K562 (cell line): ENCODE measurements at regions not wholly inside any gene's neighbourhood (a gene's known extent, or its start where the extent isn't known, plus 50 kb on each side); places are given as distances from the start of the nearest gene placed in this dataset.

Source experiments
- ATAC-seq: fragments of 200-7000 bp; cut with Tn5 transposase; 3 replicates; pipeline ENCODE4 v1.9.1; 2020; ENCODE audit warnings: moderate library complexity
- BruUV-seq: library from RNA; stranded (reverse); fragments of 400-500 nt; replicated peaks from 2 replicates; lab custom pipeline; 2021; lab: Mats Ljungman, UMichigan
- CTCF ChIA-PET: fragments of 300-600 bp; formaldehyde crosslinking; extraction: SDS; loops from one replicate; lab custom pipeline; 2021; ENCODE audit warnings: low intra/inter-chr PET ratio; lab: Yijun Ruan, JAX
- POLR2A ChIA-PET: fragments of 300-600, 350-650 bp; sonication (Branson Sonifier 250); formaldehyde crosslinking; extraction: SDS; loops from one replicate; lab custom pipeline; 2021; ENCODE audit warnings: antibody characterized with exemption, inconsistent platforms; lab: Yijun Ruan, JAX
- DNase-seq, 4 experiments: peaks; one replicate each; pipeline versions ENCODE4 v3.0.0 to v3.0.0-alpha.2; 2011 to 2018; ENCODE audit warnings: low spot score in 3 of 4, mixed read lengths in 3 of 4; ENCODE audit errors: extremely low read depth in 1 of 4
- FAIRE-seq: peaks from 2 replicates; lab custom pipeline; 2011; peaks lifted over from hg19 to GRCh38; lab: Jason Lieb, UNC
- H2AFZ ChIP-seq: 2 replicates; pipeline ENCODE4 v1.6.0; 2011; ENCODE audit warnings: low read depth, low read length, control low read depth, inconsistent platforms
- H3K27ac ChIP-seq: fragments of 200-600 bp; 3 replicates; pipeline ENCODE4 v1.8.0; 2011; ENCODE audit warnings: low read depth, mild to moderate bottlenecking, control low read depth, inconsistent platforms, low read length, moderate library complexity, mixed read lengths; ENCODE audit errors: extremely low read depth
- H3K27me3 ChIP-seq, 2 experiments: fragments of 300-600 bp in 1 of 2; 2 replicates in 1 of 2; 3 replicates in 1 of 2; pipeline versions ENCODE4 v1.6.0 to v1.8.0; 2011; ENCODE audit warnings: inconsistent platforms in 2 of 2, low read length in 2 of 2, mild to moderate bottlenecking in 1 of 2, mixed read lengths in 1 of 2, moderate library complexity in 1 of 2; ENCODE audit not compliant: control insufficient read depth in 2 of 2, insufficient read depth in 2 of 2
- H3K36me3 ChIP-seq: fragments of 300-600 bp; 3 replicates; pipeline ENCODE4 v1.8.0; 2011; ENCODE audit warnings: mild to moderate bottlenecking, low read length, inconsistent platforms; ENCODE audit not compliant: control insufficient read depth, insufficient read depth
- H3K4me1 ChIP-seq, 2 experiments: fragments of 200-600 bp in 1 of 2; replicated peaks in 1 of 2; 2 replicates in 1 of 2; 3 replicates in 1 of 2; pipeline versions ENCODE4 v1.5.1 to v1.8.0; 2011; ENCODE audit warnings: inconsistent platforms in 2 of 2, low read length in 2 of 2, mild to moderate bottlenecking in 1 of 2, mixed read lengths in 1 of 2, moderate library complexity in 1 of 2; ENCODE audit not compliant: control insufficient read depth in 2 of 2, insufficient read depth in 2 of 2
- H3K4me2 ChIP-seq: 2 replicates; pipeline ENCODE4 v1.6.1; 2011; ENCODE audit warnings: low read length, control low read depth, inconsistent platforms, mixed read lengths; ENCODE audit not compliant: insufficient read depth
- H3K4me3 ChIP-seq: fragments of 200-600 bp; sonication (generic), shearing (Covaris generic); 2 replicates; pipeline ENCODE4 v1.5.1; 2016; ENCODE audit warnings: control low read depth, inconsistent platforms
- H3K79me2 ChIP-seq: fragments of 200-600 bp; 3 replicates; pipeline ENCODE4 v1.8.0; 2011; ENCODE audit warnings: low read length, inconsistent platforms; ENCODE audit not compliant: control insufficient read depth, insufficient read depth
- H3K9ac ChIP-seq, 2 experiments: 2 replicates each; pipeline versions ENCODE4 v1.6.0 to v1.6.1; 2011; ENCODE audit warnings: low read depth in 2 of 2, low read length in 2 of 2, control low read depth in 1 of 2, inconsistent platforms in 1 of 2, mild to moderate bottlenecking in 1 of 2, mixed read lengths in 1 of 2; ENCODE audit not compliant: insufficient read depth in 1 of 2
- H3K9me1 ChIP-seq: one replicate; pipeline ENCODE4 v1.6.0; 2011; ENCODE audit warnings: inconsistent platforms, mild to moderate bottlenecking, low read length, moderate library complexity; ENCODE audit not compliant: control insufficient read depth, insufficient read depth
- H3K9me3 ChIP-seq: replicated peaks from 2 replicates; pipeline ENCODE4 v1.5.1; 2011; ENCODE audit warnings: low read depth, low read length, inconsistent platforms; ENCODE audit not compliant: control insufficient read depth, insufficient read depth
- H4K20me1 ChIP-seq: replicated peaks from 2 replicates; pipeline ENCODE4 v1.6.1; 2011; ENCODE audit warnings: low read length, inconsistent platforms, mixed read lengths; ENCODE audit not compliant: control insufficient read depth, insufficient read depth
- DMBX1 ChIP-seq: fragments of 250-450 bp; sonication (Bioruptor Pico); IDR thresholded peaks from 2 replicates; pipeline ENCODE4 v1.8.0; 2022; ENCODE audit warnings: inconsistent platforms, mild to moderate bottlenecking, moderate library complexity, borderline replicate concordance
- FOXM1 ChIP-seq, 2 experiments: fragments of 450-650 bp in 1 of 2; sonication (generic) in 1 of 2; formaldehyde crosslinking in 1 of 2; IDR thresholded peaks; 2 replicates each; pipeline versions ENCODE4 v1.6.1 to v1.9.0; 2017 to 2022; ENCODE audit warnings: low read depth in 2 of 2, mild to moderate bottlenecking in 2 of 2, missing genetic modification reagents in 1 of 2, moderate library complexity in 1 of 2
- MCM2 ChIP-seq: fragments of 450-650 bp; IDR thresholded peaks from 2 replicates; pipeline ENCODE4 v1.6.1; 2017; ENCODE audit warnings: low read depth, mild to moderate bottlenecking
- MNT ChIP-seq, 2 experiments: fragments of 450-650 bp; conservative IDR thresholded peaks; 2 replicates each; pipeline ENCODE4 v1.6.1; 2017; ENCODE audit warnings: mild to moderate bottlenecking in 2 of 2, moderate library complexity in 2 of 2
- NFATC3 ChIP-seq: fragments of 450-650 bp; IDR thresholded peaks from 2 replicates; pipeline ENCODE4 v1.6.1; 2017; ENCODE audit warnings: mild to moderate bottlenecking
- NRF1 ChIP-seq, 2 experiments: fragments of 450-650 bp; IDR thresholded peaks in 1 of 2; conservative IDR thresholded peaks in 1 of 2; 2 replicates each; pipeline ENCODE4 v1.6.1; 2014; ENCODE audit warnings: mild to moderate bottlenecking in 2 of 2
- PHB2 ChIP-seq: fragments of 450-650 bp; IDR thresholded peaks from 2 replicates; pipeline ENCODE4 v1.6.1; 2017; ENCODE audit warnings: low read depth
- SMARCC2 ChIP-seq: fragments of 450-650 bp; IDR thresholded peaks from 2 replicates; pipeline ENCODE4 v1.6.1; 2017; ENCODE audit warnings: antibody characterized with exemption, moderate library complexity, mild to moderate bottlenecking, low read depth
- SMARCE1 ChIP-seq: fragments of 450-650 bp; IDR thresholded peaks from 2 replicates; pipeline ENCODE4 v1.7.1; 2016; ENCODE audit warnings: mild to moderate bottlenecking
- TOE1 ChIP-seq, 2 experiments: fragments of 450-650 bp in 1 of 2; sonication (generic) in 1 of 2; formaldehyde crosslinking in 1 of 2; IDR thresholded peaks; 2 replicates each; pipeline versions ENCODE4 v1.7.1 to v1.8.0; 2016 to 2022; ENCODE audit warnings: borderline replicate concordance in 2 of 2, mild to moderate bottlenecking in 2 of 2, antibody characterized with exemption in 1 of 2, inconsistent platforms in 1 of 2, low read depth in 1 of 2, missing genetic modification reagents in 1 of 2, moderate library complexity in 1 of 2
- ZNF134 ChIP-seq: fragments of 250-450 bp; sonication (Bioruptor Pico); conservative IDR thresholded peaks from 2 replicates; pipeline ENCODE4 v1.4.0; 2020
- ZNF511 ChIP-seq: sonication (generic); formaldehyde crosslinking; IDR thresholded peaks from 2 replicates; pipeline ENCODE4 v1.8.0; 2022; ENCODE audit warnings: mild to moderate bottlenecking, missing genetic modification reagents
- ZNF644 ChIP-seq: fragments of 200-800 bp; sonication (Bioruptor generic); IDR thresholded peaks from 2 replicates; pipeline ENCODE4 v1.6.1; 2016; ENCODE audit warnings: low read depth, missing genetic modification characterization, missing compliant biosample characterization
- WGBS: fragments of 100-300 bp; shearing (Covaris generic); methylation state at CpG from one replicate; pipeline ENCODE4 v1.1.6; 2016; ENCODE audit warnings: low coverage, mixed read lengths; ENCODE audit not compliant: insufficient coverage; ENCODE audit errors: missing lambda C conversion rate; 5-methylcytosine and 5-hydroxymethylcytosine counted together
- in situ Hi-C: fragments of 300-500 bp; cut with MboI; formaldehyde crosslinking; loops from 4 replicates; pipeline ENCODE4 v1.15.0; 2018; ENCODE audit warnings: inconsistent platforms, mixed read lengths
- intact Hi-C: fragments of 100-400 bp; cut with micrococcal nuclease; formaldehyde crosslinking; loops from 2 replicates; pipeline ENCODE4 v1.14.2; 2022
- TF ChIP-seq, protein P1 (sequence below), 3 experiments: fragments of 200-800 bp in 1 of 3; fragments of 250-450 bp in 1 of 3; fragments of 450-650 bp in 1 of 3; sonication (Bioruptor Pico) in 1 of 3; sonication (Bioruptor generic) in 1 of 3; formaldehyde crosslinking in 1 of 3; IDR thresholded peaks; 2 replicates each; pipeline versions ENCODE4 v1.6.1 to v1.8.0; 2016 to 2022; ENCODE audit warnings: mild to moderate bottlenecking in 2 of 3, missing genetic modification characterization in 2 of 3, missing compliant biosample characterization in 1 of 3, moderate library complexity in 1 of 3
- TF ChIP-seq, protein P2 (sequence below): fragments of 250-450 bp; sonication (Bioruptor Pico); IDR thresholded peaks from 2 replicates; pipeline ENCODE4 v1.5.0; 2022; ENCODE audit warnings: mild to moderate bottlenecking

- in situ Hi-C loops (no loop called here), intact Hi-C loops (no loop called here)
- CTCF ChIA-PET, result no interaction called here
- no peaks in the 10 kb centered on the region for H4K20me1 ChIP-seq
- H3K4me2 ChIP-seq, result no peak overlapping the region
- no peaks in the 10 kb centered on the region for H3K79me2 ChIP-seq
- H3K9me1 ChIP-seq, result no peaks in the 10 kb centered on the region
- no peaks in the 10 kb centered on the region for H3K4me1 ChIP-seq
- peaks cover 2% of the 10 kb centered on the region; the same call in 1 of the 2 replicates for H3K9me3 ChIP-seq
- no peak overlapping the region for H2AFZ ChIP-seq
- no peak for DNase-seq
- WGBS, result 0% methylated on average over 2 of the region's 2 CpGs
- no peak overlapping the region for H3K27ac ChIP-seq
- POLR2A ChIA-PET, result no interaction called here
- no peak for TF ChIP-seq TOE1 (IDR thresholded peaks at IDR 0.05; ENCODE audit: borderline replicate concordance)
- TF ChIP-seq TOE1 (CRISPR knock-in tag; IDR thresholded peaks at IDR 0.05; ENCODE audit: borderline replicate concordance, low read depth), result no peak
- TF ChIP-seq ZNF644 (tag), result no peak
- TF ChIP-seq NRF1 (conservative IDR thresholded peaks at IDR 0.05 in 1 of 2, IDR thresholded peaks at IDR 0.05 in 1 of 2), result no peak
- no peak for TF ChIP-seq ZNF134
- TF ChIP-seq, protein P1, sequence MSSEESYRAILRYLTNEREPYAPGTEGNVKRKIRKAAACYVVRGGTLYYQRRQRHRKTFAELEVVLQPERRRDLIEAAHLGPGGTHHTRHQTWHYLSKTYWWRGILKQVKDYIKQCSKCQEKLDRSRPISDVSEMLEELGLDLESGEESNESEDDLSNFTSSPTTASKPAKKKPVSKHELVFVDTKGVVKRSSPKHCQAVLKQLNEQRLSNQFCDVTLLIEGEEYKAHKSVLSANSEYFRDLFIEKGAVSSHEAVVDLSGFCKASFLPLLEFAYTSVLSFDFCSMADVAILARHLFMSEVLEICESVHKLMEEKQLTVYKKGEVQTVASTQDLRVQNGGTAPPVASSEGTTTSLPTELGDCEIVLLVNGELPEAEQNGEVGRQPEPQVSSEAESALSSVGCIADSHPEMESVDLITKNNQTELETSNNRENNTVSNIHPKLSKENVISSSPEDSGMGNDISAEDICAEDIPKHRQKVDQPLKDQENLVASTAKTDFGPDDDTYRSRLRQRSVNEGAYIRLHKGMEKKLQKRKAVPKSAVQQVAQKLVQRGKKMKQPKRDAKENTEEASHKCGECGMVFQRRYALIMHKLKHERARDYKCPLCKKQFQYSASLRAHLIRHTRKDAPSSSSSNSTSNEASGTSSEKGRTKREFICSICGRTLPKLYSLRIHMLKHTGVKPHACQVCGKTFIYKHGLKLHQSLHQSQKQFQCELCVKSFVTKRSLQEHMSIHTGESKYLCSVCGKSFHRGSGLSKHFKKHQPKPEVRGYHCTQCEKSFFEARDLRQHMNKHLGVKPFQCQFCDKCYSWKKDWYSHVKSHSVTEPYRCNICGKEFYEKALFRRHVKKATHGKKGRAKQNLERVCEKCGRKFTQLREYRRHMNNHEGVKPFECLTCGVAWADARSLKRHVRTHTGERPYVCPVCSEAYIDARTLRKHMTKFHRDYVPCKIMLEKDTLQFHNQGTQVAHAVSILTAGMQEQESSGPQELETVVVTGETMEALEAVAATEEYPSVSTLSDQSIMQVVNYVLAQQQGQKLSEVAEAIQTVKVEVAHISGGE (CRISPR knock-in tag; IDR thresholded peaks at IDR 0.05), result no peak
- no peak for TF ChIP-seq PHB2
- TF ChIP-seq FOXM1 (IDR thresholded peaks at IDR 0.05; ENCODE audit: low read depth), result no peak
- TF ChIP-seq FOXM1 (CRISPR knock-in tag; IDR thresholded peaks at IDR 0.05; ENCODE audit: low read depth), result no peak
- no peak for TF ChIP-seq SMARCE1
- TF ChIP-seq NFATC3, result no peak
- TF ChIP-seq DMBX1 (CRISPR knock-in tag), result no peak
- no peak for TF ChIP-seq MCM2
- no peak for TF ChIP-seq SMARCC2
- no peak for TF ChIP-seq ZNF511
- TF ChIP-seq MNT (conservative IDR thresholded peaks at IDR 0.05), result no peak
- TF ChIP-seq, protein P2, sequence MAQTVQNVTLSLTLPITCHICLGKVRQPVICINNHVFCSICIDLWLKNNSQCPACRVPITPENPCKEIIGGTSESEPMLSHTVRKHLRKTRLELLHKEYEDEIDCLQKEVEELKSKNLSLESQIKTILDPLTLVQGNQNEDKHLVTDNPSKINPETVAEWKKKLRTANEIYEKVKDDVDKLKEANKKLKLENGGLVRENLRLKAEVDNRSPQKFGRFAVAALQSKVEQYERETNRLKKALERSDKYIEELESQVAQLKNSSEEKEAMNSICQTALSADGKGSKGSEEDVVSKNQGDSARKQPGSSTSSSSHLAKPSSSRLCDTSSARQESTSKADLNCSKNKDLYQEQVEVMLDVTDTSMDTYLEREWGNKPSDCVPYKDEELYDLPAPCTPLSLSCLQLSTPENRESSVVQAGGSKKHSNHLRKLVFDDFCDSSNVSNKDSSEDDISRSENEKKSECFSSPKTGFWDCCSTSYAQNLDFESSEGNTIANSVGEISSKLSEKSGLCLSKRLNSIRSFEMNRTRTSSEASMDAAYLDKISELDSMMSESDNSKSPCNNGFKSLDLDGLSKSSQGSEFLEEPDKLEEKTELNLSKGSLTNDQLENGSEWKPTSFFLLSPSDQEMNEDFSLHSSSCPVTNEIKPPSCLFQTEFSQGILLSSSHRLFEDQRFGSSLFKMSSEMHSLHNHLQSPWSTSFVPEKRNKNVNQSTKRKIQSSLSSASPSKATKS (CRISPR knock-in tag), result no peak
- no TSS peak for BruUV-seq
- H3K4me3 ChIP-seq, result no peak overlapping the region
- H3K27me3 ChIP-seq, result no peaks in the 10 kb centered on the region
- H3K36me3 ChIP-seq, result no peaks in the 10 kb centered on the region
- no peak overlapping the region for H3K9ac ChIP-seq
- FAIRE-seq, result no peak
- no peak for ATAC-seq
These were observed 655.4 kb upstream of the SLIT2 start for GRCh38 chr4:19596342-19596741.
